GM12878 (cell line): ENCODE measurements at regions not wholly inside any gene's neighbourhood (a gene's known extent, or its start where the extent isn't known, plus 50 kb on each side); places are given as distances from the start of the nearest gene placed in this dataset.

Source experiments
- ATAC-seq: fragments of 200-7000 bp; cut with Tn5 transposase; 3 replicates; pipeline ENCODE4 v1.9.1; 2020; ENCODE audit warnings: mild to moderate bottlenecking, moderate library complexity
- BruUV-seq: library from RNA; stranded (reverse); fragments of 400-500 nt; replicated peaks from 2 replicates; lab custom pipeline; 2021; lab: Mats Ljungman, UMichigan
- CTCF ChIA-PET: fragments of 300-600 bp; sonication (Branson Sonifier 250); formaldehyde crosslinking; extraction: SDS; loops from one replicate; lab custom pipeline; 2021; ENCODE audit warnings: inconsistent platforms; lab: Yijun Ruan, JAX
- POLR2A ChIA-PET: fragments of 350-600 bp; formaldehyde crosslinking; extraction: SDS; loops from one replicate; lab custom pipeline; 2021; ENCODE audit warnings: inconsistent platforms; lab: Charles Lee
- RAD21 ChIA-PET: fragments of 300-600 bp; sonication (Branson Sonifier 250); formaldehyde crosslinking; loops from one replicate; lab custom pipeline; 2023; ENCODE audit warnings: antibody characterized with exemption; ENCODE audit not compliant: unreplicated experiment; lab: Charles Lee
- SMC1A ChIA-PET: fragments of 300-600 bp; sonication (Branson Sonifier 250); formaldehyde crosslinking; loops from one replicate; lab custom pipeline; 2023; ENCODE audit not compliant: unreplicated experiment, uncharacterized antibody; lab: Charles Lee
- DNase-seq: peaks from one replicate; pipeline ENCODE4 v3.0.0-alpha.2; 2011; ENCODE audit warnings: low read depth, low spot score
- FAIRE-seq: peaks from 3 replicates; lab custom pipeline; 2011; peaks lifted over from hg19 to GRCh38; lab: Jason Lieb, UNC
- H2AFZ ChIP-seq: 2 replicates; pipeline ENCODE4 v1.6.0; 2011; ENCODE audit warnings: low read depth, low read length, control low read depth; ENCODE audit not compliant: control insufficient read depth
- H3K27ac ChIP-seq: 2 replicates; pipeline ENCODE4 v1.5.1; 2011; ENCODE audit warnings: control low read depth; ENCODE audit not compliant: control insufficient read depth, insufficient read depth
- H3K27me3 ChIP-seq, 2 experiments: replicated peaks in 1 of 2; 2 replicates each; pipeline versions ENCODE4 v1.6.0 to v1.6.1; 2011; ENCODE audit warnings: low read length in 1 of 2; ENCODE audit not compliant: control insufficient read depth in 2 of 2, insufficient read depth in 2 of 2
- H3K36me3 ChIP-seq, 2 experiments: 2 replicates each; pipeline ENCODE4 v1.5.1; 2011; ENCODE audit warnings: low read length in 1 of 2; ENCODE audit not compliant: control insufficient read depth in 2 of 2, insufficient read depth in 2 of 2
- H3K4me1 ChIP-seq: 2 replicates; pipeline ENCODE4 v1.6.1; 2011; ENCODE audit warnings: mild to moderate bottlenecking, low read length, moderate library complexity, mixed read lengths; ENCODE audit not compliant: control insufficient read depth, insufficient read depth
- H3K4me2 ChIP-seq: 2 replicates; pipeline ENCODE4 v1.6.0; 2011; ENCODE audit warnings: control low read depth; ENCODE audit not compliant: control insufficient read depth, insufficient read depth
- H3K4me3 ChIP-seq: fragments of 200-600 bp; sonication (generic); 2 replicates; pipeline ENCODE4 v1.5.1; 2016
- H3K79me2 ChIP-seq: 2 replicates; pipeline ENCODE4 v1.6.0; 2011; ENCODE audit warnings: low read length; ENCODE audit not compliant: control insufficient read depth, insufficient read depth
- H3K9ac ChIP-seq: 2 replicates; pipeline ENCODE4 v1.8.0; 2011; ENCODE audit warnings: low read length, control low read depth, mixed read lengths; ENCODE audit not compliant: control insufficient read depth, insufficient read depth
- H3K9me3 ChIP-seq: replicated peaks from 3 replicates; pipeline ENCODE4 v1.5.1; 2011; ENCODE audit warnings: mild to moderate bottlenecking, low read length; ENCODE audit not compliant: control insufficient read depth, insufficient read depth
- H4K20me1 ChIP-seq: 2 replicates; pipeline ENCODE4 v1.6.0; 2011; ENCODE audit not compliant: control insufficient read depth, insufficient read depth
- CBX5 ChIP-seq: sonication (generic); IDR thresholded peaks from 2 replicates; pipeline ENCODE4 v1.6.1; 2016; ENCODE audit warnings: low read depth, moderate library complexity, mild to moderate bottlenecking, inconsistent platforms
- GATAD2B ChIP-seq: fragments of 450-650 bp; conservative IDR thresholded peaks from 2 replicates; pipeline ENCODE4 v1.6.1; 2017; ENCODE audit warnings: low read depth, mild to moderate bottlenecking, moderate library complexity
- MEF2B ChIP-seq: fragments of 450-650 bp; IDR thresholded peaks from 2 replicates; pipeline ENCODE4 v1.6.1; 2018; ENCODE audit warnings: mild to moderate bottlenecking, moderate library complexity; ENCODE audit not compliant: partially characterized antibody, poor library complexity, severe bottlenecking
- RAD21 ChIP-seq: IDR thresholded peaks from 2 replicates; pipeline ENCODE4 v1.6.1; 2011; ENCODE audit warnings: mild to moderate bottlenecking, low read depth, low read length, moderate library complexity; ENCODE audit not compliant: insufficient read depth
- SMAD5 ChIP-seq: IDR thresholded peaks from 2 replicates; pipeline ENCODE4 v1.6.1; 2016; ENCODE audit warnings: antibody characterized with exemption, low read depth
- SMC3 ChIP-seq: IDR thresholded peaks from 2 replicates; pipeline ENCODE4 v1.6.1; 2011; ENCODE audit warnings: low read length, improper control_type of control experiment, borderline replicate concordance
- WGBS: methylation state at CpG from one replicate; pipeline ENCODE4 v1.1.6; 2016; ENCODE audit warnings: low lambda C conversion rate; ENCODE audit not compliant: insufficient replicate concordance, insufficient coverage; ENCODE audit errors: missing lambda C conversion rate; 5-methylcytosine and 5-hydroxymethylcytosine counted together
- in situ Hi-C: fragments of 300-500 bp; cut with MboI; formaldehyde crosslinking; loops from 9 replicates; pipeline ENCODE4 v1.14.3; 2018; ENCODE audit warnings: mixed read lengths
- intact Hi-C: fragments of 100-400 bp; cut with micrococcal nuclease; formaldehyde crosslinking; loops from one replicate; pipeline ENCODE4 v1.14.2; 2022; ENCODE audit not compliant: unreplicated experiment

DNA sequence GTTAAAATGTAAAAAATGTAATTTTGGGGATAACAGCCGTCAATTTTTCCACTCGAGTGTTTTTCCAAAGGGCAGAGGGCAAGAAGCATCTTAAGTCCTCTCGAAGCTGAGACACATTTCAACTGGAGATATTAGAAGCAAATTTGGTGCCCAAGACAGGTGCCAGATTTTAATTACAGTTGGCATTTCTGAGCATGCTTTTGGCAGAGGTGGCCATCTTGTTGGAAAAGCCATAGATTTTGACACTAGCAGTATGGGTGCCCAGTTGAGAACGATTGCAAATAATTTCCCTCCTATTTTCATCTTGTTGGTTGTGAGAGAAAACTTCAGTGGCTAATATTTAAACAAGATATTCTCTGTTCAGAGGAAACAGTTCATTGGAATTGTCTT, 146.3 kb downstream of the TM9SF2 start:
- no peaks in the 10 kb centered on the region for H3K27me3 ChIP-seq
- CTCF ChIA-PET = interaction anchor here (1.0 to 1.4 kb wide), 2 partner anchors 32 to 231 kb away, joined by 3 read pairs; no protein-coding TSS in a partner anchor
- no peak overlapping the region for H3K4me3 ChIP-seq
- RAD21 ChIA-PET = no interaction called here
- SMC1A ChIA-PET = interaction anchor here (1.3 kb wide), 1 partner anchor 28 kb away, joined by 3 read pairs; no protein-coding TSS in a partner anchor
- H3K9ac ChIP-seq = no peak overlapping the region
- H3K27ac ChIP-seq = no peak overlapping the region
- POLR2A ChIA-PET = no interaction called here
- ATAC-seq (no peak), FAIRE-seq (no peak), DNase-seq (no peak)
- intact Hi-C loops (no loop called here), in situ Hi-C loops (no loop called here)
- H3K36me3 ChIP-seq = no peaks in the 10 kb centered on the region
- no peak overlapping the region for H3K4me2 ChIP-seq
- WGBS = 69% methylated on average over 4 of the region's 4 CpGs
- TF ChIP-seq SMC3 (no peak), SMAD5 (no peak), CBX5 (no peak)
- no peak overlapping the region for H2AFZ ChIP-seq
- no TSS peak for BruUV-seq
- H3K9me3 ChIP-seq = no peaks in the 10 kb centered on the region
- H3K79me2 ChIP-seq = no peaks in the 10 kb centered on the region
- H3K4me1 ChIP-seq = no peaks in the 10 kb centered on the region
- H4K20me1 ChIP-seq = no peaks in the 10 kb centered on the region

DNA sequence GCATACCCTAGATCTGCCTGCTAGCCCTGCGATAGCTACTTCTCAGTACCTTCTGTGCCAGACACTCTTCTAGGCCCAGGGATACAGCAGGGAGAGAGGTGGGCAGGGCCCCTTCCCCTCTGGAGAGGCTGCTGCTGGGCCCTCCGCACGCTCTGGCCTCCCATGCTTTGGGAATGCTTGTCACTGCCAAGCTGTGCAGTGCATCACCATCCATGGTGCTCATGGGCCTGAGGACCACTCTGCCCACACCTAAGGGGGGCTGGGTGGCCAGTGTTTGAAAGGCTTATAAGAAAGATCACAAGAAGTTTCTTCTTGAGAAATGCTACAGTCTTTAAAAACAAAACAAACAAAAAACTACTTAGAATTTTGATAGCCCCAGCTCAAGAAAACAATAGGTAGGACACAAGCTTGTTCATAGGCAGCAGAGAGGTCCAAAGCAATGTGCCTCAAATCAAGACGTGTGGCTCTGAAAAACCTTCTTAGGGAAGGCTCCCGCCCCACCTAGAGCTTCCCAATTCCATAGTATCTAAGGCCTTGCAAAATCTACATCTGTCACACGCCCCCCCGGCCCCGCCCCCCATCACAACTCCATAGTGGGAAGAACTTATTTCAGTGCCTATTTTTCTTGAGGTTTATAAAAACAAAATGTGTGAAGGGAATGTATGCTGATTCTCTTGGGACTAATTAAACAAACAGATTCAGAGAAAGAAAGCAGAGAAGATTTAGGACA, 145.8 kb downstream of the TM9SF2 start:
- DNase-seq (no peak), ATAC-seq (no peak), FAIRE-seq (no peak)
- Histone ChIP-seq H2AFZ (no peak overlapping the region), H3K27me3 (no peaks in the 10 kb centered on the region), H4K20me1 (no peaks in the 10 kb centered on the region), H3K79me2 (no peaks in the 10 kb centered on the region), H3K4me3 (no peak overlapping the region), H3K4me2 (no peak overlapping the region), H3K9ac (no peak overlapping the region), H3K4me1 (no peaks in the 10 kb centered on the region), H3K27ac (no peak overlapping the region), H3K9me3 (no peaks in the 10 kb centered on the region), H3K36me3 (no peaks in the 10 kb centered on the region)
- no TSS peak for BruUV-seq
- RAD21 ChIA-PET = no interaction called here
- TF ChIP-seq MEF2B (no peak), RAD21 (no peak), GATAD2B (no peak)
- POLR2A ChIA-PET = no interaction called here
- SMC1A ChIA-PET = no interaction called here
- intact Hi-C loops (no loop called here), in situ Hi-C loops (no loop called here)
- CTCF ChIA-PET = no interaction called here
- 85% methylated on average over 8 of the region's 8 CpGs for WGBS
